Liver (tissue), 3 donors: ENCODE measurements at regions not wholly inside any gene's neighbourhood (a gene's known extent, or its start where the extent isn't known, plus 50 kb on each side); places are given as distances from the start of the nearest gene placed in this dataset.
"Not testable (repeated sequence)": the region's sequence is repeated elsewhere in the genome, so short reads cannot be mapped to it uniquely, and the experiment has no call there.

ENCODE experiments used
- EGR1 ChIP-seq, 2 donors: IDR thresholded peaks; 2 replicates each; pipeline ENCODE4 v1.6.1; 2016 to 2018; ENCODE audit warnings: antibody characterized with exemption in 2 of 2, low read depth in 2 of 2
- FOXA1 ChIP-seq: IDR thresholded peaks from 2 replicates; pipeline ENCODE4 v1.6.1; 2016; ENCODE audit warnings: antibody characterized with exemption
- JUND ChIP-seq, 2 donors: IDR thresholded peaks; 2 replicates each; pipeline ENCODE4 v1.6.1; 2016; ENCODE audit warnings: antibody characterized with exemption in 2 of 2
- NR2F2 ChIP-seq: IDR thresholded peaks from 2 replicates; pipeline ENCODE4 v1.6.1; 2016; ENCODE audit warnings: antibody characterized with exemption
- RAD21 ChIP-seq, 2 donors: IDR thresholded peaks; 2 replicates each; pipeline ENCODE4 v1.6.1; 2016; ENCODE audit warnings: antibody characterized with exemption in 2 of 2, mild to moderate bottlenecking in 2 of 2
- RXRA ChIP-seq, 2 donors: IDR thresholded peaks; 2 replicates each; pipeline ENCODE4 v1.6.1; 2017 to 2018; ENCODE audit warnings: antibody characterized with exemption in 2 of 2, mild to moderate bottlenecking in 1 of 2
- TAF1 ChIP-seq: conservative IDR thresholded peaks from 2 replicates; pipeline ENCODE4 v1.6.1; 2016; ENCODE audit warnings: antibody characterized with exemption, mild to moderate bottlenecking
- YY1 ChIP-seq: IDR thresholded peaks from 2 replicates; pipeline ENCODE4 v1.6.1; 2016; ENCODE audit warnings: antibody characterized with exemption, mild to moderate bottlenecking
- TF ChIP-seq, protein P1 (sequence below): IDR thresholded peaks from 2 replicates; pipeline ENCODE4 v1.6.1; 2016; ENCODE audit warnings: antibody characterized with exemption
- TF ChIP-seq, protein P2 (sequence below): fragments of 150-350 bp; IDR thresholded peaks from 2 replicates; pipeline ENCODE4 v1.5.1; 2017; ENCODE audit warnings: improper control_type of control experiment, low read depth, low read length; ENCODE audit not compliant: missing input control
- TF ChIP-seq, protein P3 (sequence below): IDR thresholded peaks from 2 replicates; pipeline ENCODE4 v1.6.1; 2016; ENCODE audit warnings: antibody characterized with exemption, mild to moderate bottlenecking
- TF ChIP-seq, protein P4 (sequence below): IDR thresholded peaks from 2 replicates; pipeline ENCODE4 v1.6.1; 2016; ENCODE audit warnings: antibody characterized with exemption
- TF ChIP-seq, protein P5 (sequence below): IDR thresholded peaks from 2 replicates; pipeline ENCODE4 v1.6.1; 2016; ENCODE audit warnings: antibody characterized with exemption
- donor health status: healthy.
- donor health status: healthy.

DNA sequence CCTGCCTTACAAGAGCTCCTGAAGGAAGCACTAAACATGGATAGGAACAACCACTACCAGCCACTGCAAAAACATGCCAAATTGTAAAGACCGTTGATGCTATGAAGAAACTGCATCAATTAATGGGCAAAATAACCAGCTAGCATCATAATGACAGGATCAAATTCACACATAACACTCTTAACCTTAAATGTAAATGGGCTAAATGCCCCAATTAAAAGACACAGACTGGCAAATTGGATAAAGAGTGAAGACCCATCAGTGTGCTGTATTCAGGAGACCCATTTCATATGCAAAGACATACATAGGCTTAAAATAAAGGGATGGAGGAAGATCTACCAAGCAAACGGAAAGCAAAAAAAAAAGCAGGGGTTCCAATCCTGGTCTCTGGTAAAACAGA lies 72.7 kb downstream of the EXTL2 start:
- TF ChIP-seq, protein P1, sequence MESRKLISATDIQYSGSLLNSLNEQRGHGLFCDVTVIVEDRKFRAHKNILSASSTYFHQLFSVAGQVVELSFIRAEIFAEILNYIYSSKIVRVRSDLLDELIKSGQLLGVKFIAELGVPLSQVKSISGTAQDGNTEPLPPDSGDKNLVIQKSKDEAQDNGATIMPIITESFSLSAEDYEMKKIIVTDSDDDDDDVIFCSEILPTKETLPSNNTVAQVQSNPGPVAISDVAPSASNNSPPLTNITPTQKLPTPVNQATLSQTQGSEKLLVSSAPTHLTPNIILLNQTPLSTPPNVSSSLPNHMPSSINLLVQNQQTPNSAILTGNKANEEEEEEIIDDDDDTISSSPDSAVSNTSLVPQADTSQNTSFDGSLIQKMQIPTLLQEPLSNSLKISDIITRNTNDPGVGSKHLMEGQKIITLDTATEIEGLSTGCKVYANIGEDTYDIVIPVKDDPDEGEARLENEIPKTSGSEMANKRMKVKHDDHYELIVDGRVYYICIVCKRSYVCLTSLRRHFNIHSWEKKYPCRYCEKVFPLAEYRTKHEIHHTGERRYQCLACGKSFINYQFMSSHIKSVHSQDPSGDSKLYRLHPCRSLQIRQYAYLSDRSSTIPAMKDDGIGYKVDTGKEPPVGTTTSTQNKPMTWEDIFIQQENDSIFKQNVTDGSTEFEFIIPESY, result not testable (repeated sequence)
- TF ChIP-seq, protein P2, sequence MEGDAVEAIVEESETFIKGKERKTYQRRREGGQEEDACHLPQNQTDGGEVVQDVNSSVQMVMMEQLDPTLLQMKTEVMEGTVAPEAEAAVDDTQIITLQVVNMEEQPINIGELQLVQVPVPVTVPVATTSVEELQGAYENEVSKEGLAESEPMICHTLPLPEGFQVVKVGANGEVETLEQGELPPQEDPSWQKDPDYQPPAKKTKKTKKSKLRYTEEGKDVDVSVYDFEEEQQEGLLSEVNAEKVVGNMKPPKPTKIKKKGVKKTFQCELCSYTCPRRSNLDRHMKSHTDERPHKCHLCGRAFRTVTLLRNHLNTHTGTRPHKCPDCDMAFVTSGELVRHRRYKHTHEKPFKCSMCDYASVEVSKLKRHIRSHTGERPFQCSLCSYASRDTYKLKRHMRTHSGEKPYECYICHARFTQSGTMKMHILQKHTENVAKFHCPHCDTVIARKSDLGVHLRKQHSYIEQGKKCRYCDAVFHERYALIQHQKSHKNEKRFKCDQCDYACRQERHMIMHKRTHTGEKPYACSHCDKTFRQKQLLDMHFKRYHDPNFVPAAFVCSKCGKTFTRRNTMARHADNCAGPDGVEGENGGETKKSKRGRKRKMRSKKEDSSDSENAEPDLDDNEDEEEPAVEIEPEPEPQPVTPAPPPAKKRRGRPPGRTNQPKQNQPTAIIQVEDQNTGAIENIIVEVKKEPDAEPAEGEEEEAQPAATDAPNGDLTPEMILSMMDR, result not testable (repeated sequence)
- TF ChIP-seq JUND (IDR thresholded peaks at IDR 0.05); FOXA1; TAF1; YY1; EGR1 (IDR thresholded peaks at IDR 0.05; ENCODE audit: low read depth in 2 of 2); NR2F2; RXRA (IDR thresholded peaks at IDR 0.05); RAD21 (IDR thresholded peaks at IDR 0.05): not testable (repeated sequence)
- TF ChIP-seq, protein P3, sequence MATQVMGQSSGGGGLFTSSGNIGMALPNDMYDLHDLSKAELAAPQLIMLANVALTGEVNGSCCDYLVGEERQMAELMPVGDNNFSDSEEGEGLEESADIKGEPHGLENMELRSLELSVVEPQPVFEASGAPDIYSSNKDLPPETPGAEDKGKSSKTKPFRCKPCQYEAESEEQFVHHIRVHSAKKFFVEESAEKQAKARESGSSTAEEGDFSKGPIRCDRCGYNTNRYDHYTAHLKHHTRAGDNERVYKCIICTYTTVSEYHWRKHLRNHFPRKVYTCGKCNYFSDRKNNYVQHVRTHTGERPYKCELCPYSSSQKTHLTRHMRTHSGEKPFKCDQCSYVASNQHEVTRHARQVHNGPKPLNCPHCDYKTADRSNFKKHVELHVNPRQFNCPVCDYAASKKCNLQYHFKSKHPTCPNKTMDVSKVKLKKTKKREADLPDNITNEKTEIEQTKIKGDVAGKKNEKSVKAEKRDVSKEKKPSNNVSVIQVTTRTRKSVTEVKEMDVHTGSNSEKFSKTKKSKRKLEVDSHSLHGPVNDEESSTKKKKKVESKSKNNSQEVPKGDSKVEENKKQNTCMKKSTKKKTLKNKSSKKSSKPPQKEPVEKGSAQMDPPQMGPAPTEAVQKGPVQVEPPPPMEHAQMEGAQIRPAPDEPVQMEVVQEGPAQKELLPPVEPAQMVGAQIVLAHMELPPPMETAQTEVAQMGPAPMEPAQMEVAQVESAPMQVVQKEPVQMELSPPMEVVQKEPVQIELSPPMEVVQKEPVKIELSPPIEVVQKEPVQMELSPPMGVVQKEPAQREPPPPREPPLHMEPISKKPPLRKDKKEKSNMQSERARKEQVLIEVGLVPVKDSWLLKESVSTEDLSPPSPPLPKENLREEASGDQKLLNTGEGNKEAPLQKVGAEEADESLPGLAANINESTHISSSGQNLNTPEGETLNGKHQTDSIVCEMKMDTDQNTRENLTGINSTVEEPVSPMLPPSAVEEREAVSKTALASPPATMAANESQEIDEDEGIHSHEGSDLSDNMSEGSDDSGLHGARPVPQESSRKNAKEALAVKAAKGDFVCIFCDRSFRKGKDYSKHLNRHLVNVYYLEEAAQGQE, result not testable (repeated sequence)
- TF ChIP-seq, protein P4, sequence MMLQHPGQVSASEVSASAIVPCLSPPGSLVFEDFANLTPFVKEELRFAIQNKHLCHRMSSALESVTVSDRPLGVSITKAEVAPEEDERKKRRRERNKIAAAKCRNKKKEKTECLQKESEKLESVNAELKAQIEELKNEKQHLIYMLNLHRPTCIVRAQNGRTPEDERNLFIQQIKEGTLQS, result not testable (repeated sequence)
- TF ChIP-seq, protein P5, sequence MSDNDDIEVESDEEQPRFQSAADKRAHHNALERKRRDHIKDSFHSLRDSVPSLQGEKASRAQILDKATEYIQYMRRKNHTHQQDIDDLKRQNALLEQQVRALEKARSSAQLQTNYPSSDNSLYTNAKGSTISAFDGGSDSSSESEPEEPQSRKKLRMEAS, result not testable (repeated sequence)
